ENCODE measurements at regions not wholly inside any gene's neighbourhood (a gene's known extent, or its start where the extent isn't known, plus 50 kb on each side); places are given as distances from the start of the nearest gene placed in this dataset.

DNA sequence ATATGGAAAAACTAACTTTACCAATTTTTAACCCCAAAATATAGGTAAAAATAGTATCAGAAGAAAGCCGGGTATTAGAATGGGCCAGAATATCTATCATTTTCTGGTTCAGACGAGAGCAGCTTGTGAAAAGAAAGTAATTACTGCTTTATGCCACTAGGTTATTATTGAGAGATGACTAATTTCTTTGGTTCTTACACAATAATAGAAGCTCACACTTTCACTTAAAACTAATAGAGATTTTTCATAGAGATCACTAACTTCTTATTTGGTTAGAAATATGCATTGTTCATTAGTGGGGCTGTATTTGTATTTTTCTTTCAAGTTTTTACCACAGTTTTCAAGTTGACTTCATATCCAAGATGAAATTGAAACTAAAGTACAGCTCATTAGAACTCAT is 1241.2 kb upstream of the FLRT2 start:
- no peaks in the 10 kb centered on the region for H3K79me2 ChIP-seq (ENCODE audit: control insufficient read depth, insufficient read depth, low read length, poor library complexity)
- H3K79me1 ChIP-seq (ENCODE audit: low read length): no peaks in the 10 kb centered on the region
- H2AFZ ChIP-seq (ENCODE audit: insufficient read depth, low read length, poor library complexity): no peak overlapping the region
- H3K9me3 ChIP-seq (ENCODE audit: insufficient read depth, low read depth, low read length): no peaks in the 10 kb centered on the region
- no peak for DNase-seq
- no peak overlapping the region for H4K91ac ChIP-seq (ENCODE audit: low read depth, low read length)
- no peak overlapping the region for H3K4me3 ChIP-seq (ENCODE audit: low read depth, low read length)
- no peak overlapping the region for H3K27ac ChIP-seq (ENCODE audit: low read depth, low read length)
- H2BK5ac ChIP-seq (ENCODE audit: low read depth, low read length, poor library complexity): no peak overlapping the region
- no peaks in the 10 kb centered on the region for H3K36me3 ChIP-seq (ENCODE audit: control insufficient read depth in 1 of 2, insufficient read depth in 2 of 2, low read length in 2 of 2)
- no peak overlapping the region for H4K8ac ChIP-seq (ENCODE audit: low read depth, low read length)
- H2AK5ac ChIP-seq (ENCODE audit: low read length): no peak overlapping the region
- peaks cover 0 to 3% of the 10 kb centered on the region in 2 experiments for H3K4me1 ChIP-seq (ENCODE audit: control insufficient read depth in 1 of 2, insufficient read depth in 2 of 2, low read length in 2 of 2)
- no peak overlapping the region for H3K9ac ChIP-seq (ENCODE audit: low read length)
- no peak overlapping the region for H3K23ac ChIP-seq (ENCODE audit: low read length)
- H2BK12ac ChIP-seq (ENCODE audit: low read length): no peak overlapping the region
- H3K14ac ChIP-seq (ENCODE audit: low read length): no peak overlapping the region
- WGBS (ENCODE audit: extremely low coverage, insufficient coverage, insufficient read length): no CpG with 5 or more reads among the region's 2 CpGs
- H2BK120ac ChIP-seq (ENCODE audit: insufficient read depth, low read length, poor library complexity): no peak overlapping the region
- H3K18ac ChIP-seq (ENCODE audit: low read length): no peak overlapping the region
- H4K12ac ChIP-seq (ENCODE audit: low read depth, low read length): no peak overlapping the region
- H3K27me3 ChIP-seq (ENCODE audit: insufficient read depth, low read length): no peaks in the 10 kb centered on the region
- H3K4me2 ChIP-seq (ENCODE audit: low read length): no peak overlapping the region
- H3K4ac ChIP-seq (ENCODE audit: low read depth, low read length): no peak overlapping the region

DNA sequence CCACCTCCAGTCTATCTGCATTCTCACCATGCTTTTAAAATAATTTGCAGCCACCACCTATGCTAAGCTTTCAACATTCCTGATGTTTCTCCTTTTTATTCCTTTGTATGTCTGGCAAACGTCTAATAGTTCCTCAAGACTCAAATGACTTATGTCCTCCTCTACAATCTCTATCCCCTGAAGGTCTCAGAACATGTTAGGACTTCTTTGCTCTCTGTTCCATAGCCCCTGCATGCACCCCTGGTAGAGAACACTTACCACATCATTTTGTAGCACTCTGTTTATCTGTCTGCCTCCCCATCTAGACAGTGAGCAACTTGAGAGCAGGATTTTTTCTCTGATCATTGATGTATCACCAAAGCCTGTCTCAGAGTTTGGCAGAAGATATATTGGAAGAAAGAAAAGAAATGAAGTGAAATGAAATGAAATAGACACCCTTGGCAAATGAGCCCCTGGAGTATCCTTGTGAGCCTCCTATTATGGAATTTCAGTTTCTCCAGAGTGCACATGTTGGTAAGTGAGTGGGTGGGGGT is 1231.2 kb upstream of the FLRT2 start:
- Histone ChIP-seq H3K79me2 (ENCODE audit: control insufficient read depth, insufficient read depth, low read length, poor library complexity) (no peaks in the 10 kb centered on the region), H2AFZ (ENCODE audit: insufficient read depth, low read length, poor library complexity) (no peak overlapping the region), H2BK5ac (ENCODE audit: low read depth, low read length, poor library complexity) (peak overlapping the region; percentile 32), H2AK5ac (ENCODE audit: low read length) (no peak overlapping the region), H3K36me3 (ENCODE audit: control insufficient read depth in 1 of 2, insufficient read depth in 2 of 2, low read length in 2 of 2) (no peaks in the 10 kb centered on the region), H3K18ac (ENCODE audit: low read length) (no peak overlapping the region), H3K14ac (ENCODE audit: low read length) (no peak overlapping the region), H3K4me3 (ENCODE audit: low read depth, low read length) (no peak overlapping the region), H3K27me3 (ENCODE audit: insufficient read depth, low read length) (no peaks in the 10 kb centered on the region), H3K23ac (ENCODE audit: low read length) (no peak overlapping the region), H4K91ac (ENCODE audit: low read depth, low read length) (peak overlapping the region; percentile 8), H4K8ac (ENCODE audit: low read depth, low read length) (no peak overlapping the region), H2BK120ac (ENCODE audit: insufficient read depth, low read length, poor library complexity) (no peak overlapping the region), H4K12ac (ENCODE audit: low read depth, low read length) (no peak overlapping the region), H3K4me2 (ENCODE audit: low read length) (peak overlapping the region; percentile 2), H3K4me1 (ENCODE audit: control insufficient read depth in 1 of 2, insufficient read depth in 2 of 2, low read length in 2 of 2) (peaks cover 2 to 4% of the 10 kb centered on the region in 2 experiments), H3K9me3 (ENCODE audit: insufficient read depth, low read depth, low read length) (no peaks in the 10 kb centered on the region), H3K27ac (ENCODE audit: low read depth, low read length) (peak overlapping the region; percentile 83), H3K4ac (ENCODE audit: low read depth, low read length) (no peak overlapping the region), H2BK12ac (ENCODE audit: low read length) (no peak overlapping the region), H3K79me1 (ENCODE audit: low read length) (peaks cover 5% of the 10 kb centered on the region), H3K9ac (ENCODE audit: low read length) (no peak overlapping the region)
- DNase-seq: peak in 1 of 2 donors; percentile 3
- WGBS (ENCODE audit: extremely low coverage, insufficient coverage, insufficient read length): no CpG with 5 or more reads among the region's 1 CpG

DNA sequence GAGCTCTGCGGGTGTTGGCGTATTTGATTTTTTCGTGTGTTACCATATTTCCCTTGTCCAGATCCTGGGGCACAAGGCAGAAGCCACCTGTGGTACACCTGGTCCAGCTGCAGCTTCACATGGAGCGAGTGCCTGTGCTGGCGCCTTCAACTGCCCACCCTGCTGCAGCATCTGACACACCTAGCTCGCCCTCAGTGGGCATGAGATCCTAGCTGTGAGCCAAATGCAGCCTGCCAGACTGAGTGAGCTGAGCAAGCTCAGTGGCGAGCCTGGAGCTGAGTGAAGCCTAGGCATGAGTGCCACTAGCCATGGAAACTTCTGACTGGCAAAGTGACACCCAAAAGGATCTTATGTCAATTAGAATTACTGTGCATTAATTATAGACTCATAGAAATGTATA is 1226.8 kb upstream of the FLRT2 start:
- H3K14ac ChIP-seq (ENCODE audit: low read length): no peak overlapping the region
- H3K4ac ChIP-seq (ENCODE audit: low read depth, low read length): no peak overlapping the region
- no CpG with 5 or more reads among the region's 7 CpGs for WGBS (ENCODE audit: extremely low coverage, insufficient coverage, insufficient read length)
- H3K79me1 ChIP-seq (ENCODE audit: low read length): peaks cover 4% of the 10 kb centered on the region
- no peak overlapping the region for H2BK120ac ChIP-seq (ENCODE audit: insufficient read depth, low read length, poor library complexity)
- H3K4me2 ChIP-seq (ENCODE audit: low read length): no peak overlapping the region
- H3K36me3 ChIP-seq (ENCODE audit: control insufficient read depth in 1 of 2, insufficient read depth in 2 of 2, low read length in 2 of 2): no peaks in the 10 kb centered on the region
- no peaks in the 10 kb centered on the region for H3K27me3 ChIP-seq (ENCODE audit: insufficient read depth, low read length)
- H3K23ac ChIP-seq (ENCODE audit: low read length): no peak overlapping the region
- H2BK5ac ChIP-seq (ENCODE audit: low read depth, low read length, poor library complexity): no peak overlapping the region
- H2BK12ac ChIP-seq (ENCODE audit: low read length): peak overlapping the region; percentile 1
- H4K12ac ChIP-seq (ENCODE audit: low read depth, low read length): no peak overlapping the region
- H3K4me3 ChIP-seq (ENCODE audit: low read depth, low read length): no peak overlapping the region
- no peak overlapping the region for H3K18ac ChIP-seq (ENCODE audit: low read length)
- no peaks in the 10 kb centered on the region for H3K79me2 ChIP-seq (ENCODE audit: control insufficient read depth, insufficient read depth, low read length, poor library complexity)
- H2AK5ac ChIP-seq (ENCODE audit: low read length): no peak overlapping the region
- H3K9me3 ChIP-seq (ENCODE audit: insufficient read depth, low read depth, low read length): no peaks in the 10 kb centered on the region
- H2AFZ ChIP-seq (ENCODE audit: insufficient read depth, low read length, poor library complexity): no peak overlapping the region
- no peak for DNase-seq
- H3K4me1 ChIP-seq (ENCODE audit: control insufficient read depth in 1 of 2, insufficient read depth in 2 of 2, low read length in 2 of 2): peaks cover 2 to 3% of the 10 kb centered on the region in 2 experiments
- H4K8ac ChIP-seq (ENCODE audit: low read depth, low read length): no peak overlapping the region
- H4K91ac ChIP-seq (ENCODE audit: low read depth, low read length): no peak overlapping the region
- no peak overlapping the region for H3K27ac ChIP-seq (ENCODE audit: low read depth, low read length)
- no peak overlapping the region for H3K9ac ChIP-seq (ENCODE audit: low read length)

DNA sequence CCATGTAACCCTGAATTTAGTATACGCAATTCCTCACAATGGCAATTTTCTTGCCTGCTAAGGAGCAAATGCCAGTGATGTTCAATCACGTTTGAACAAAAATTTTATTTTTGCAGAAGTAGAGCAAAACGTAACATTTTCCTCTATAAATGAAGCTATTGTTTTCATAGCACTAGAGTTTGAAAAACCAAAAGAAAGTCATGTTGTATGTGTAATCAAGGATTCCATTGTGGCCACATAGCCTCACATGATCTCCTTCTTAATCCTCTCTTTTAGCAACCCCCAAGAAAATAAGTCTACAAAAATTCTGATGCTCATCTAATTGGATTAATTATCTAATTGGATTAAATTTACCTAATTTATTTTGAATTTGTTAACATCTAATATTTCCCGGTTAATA is 1217.4 kb upstream of the FLRT2 start:
- H3K79me1 ChIP-seq (ENCODE audit: low read length): no peaks in the 10 kb centered on the region
- H2BK120ac ChIP-seq (ENCODE audit: insufficient read depth, low read length, poor library complexity): no peak overlapping the region
- no peak overlapping the region for H4K12ac ChIP-seq (ENCODE audit: low read depth, low read length)
- H3K4me2 ChIP-seq (ENCODE audit: low read length): no peak overlapping the region
- no peak overlapping the region for H2AFZ ChIP-seq (ENCODE audit: insufficient read depth, low read length, poor library complexity)
- no peak overlapping the region for H3K23ac ChIP-seq (ENCODE audit: low read length)
- DNase-seq: no peak
- H3K27me3 ChIP-seq (ENCODE audit: insufficient read depth, low read length): no peaks in the 10 kb centered on the region
- no peak overlapping the region for H2BK12ac ChIP-seq (ENCODE audit: low read length)
- H4K91ac ChIP-seq (ENCODE audit: low read depth, low read length): no peak overlapping the region
- H2AK5ac ChIP-seq (ENCODE audit: low read length): no peak overlapping the region
- no peak overlapping the region for H3K4me3 ChIP-seq (ENCODE audit: low read depth, low read length)
- H3K9ac ChIP-seq (ENCODE audit: low read length): no peak overlapping the region
- no peaks in the 10 kb centered on the region for H3K79me2 ChIP-seq (ENCODE audit: control insufficient read depth, insufficient read depth, low read length, poor library complexity)
- H2BK5ac ChIP-seq (ENCODE audit: low read depth, low read length, poor library complexity): no peak overlapping the region
- no peak overlapping the region for H3K14ac ChIP-seq (ENCODE audit: low read length)
- no peak overlapping the region for H3K18ac ChIP-seq (ENCODE audit: low read length)
- no peaks in the 10 kb centered on the region for H3K9me3 ChIP-seq (ENCODE audit: insufficient read depth, low read depth, low read length)
- no peaks in the 10 kb centered on the region for H3K4me1 ChIP-seq (ENCODE audit: control insufficient read depth in 1 of 2, insufficient read depth in 2 of 2, low read length in 2 of 2)
- WGBS (ENCODE audit: extremely low coverage, insufficient coverage, insufficient read length): no CpG with 5 or more reads among the region's 4 CpGs
- no peaks in the 10 kb centered on the region for H3K36me3 ChIP-seq (ENCODE audit: control insufficient read depth in 1 of 2, insufficient read depth in 2 of 2, low read length in 2 of 2)
- H4K8ac ChIP-seq (ENCODE audit: low read depth, low read length): no peak overlapping the region
- no peak overlapping the region for H3K4ac ChIP-seq (ENCODE audit: low read depth, low read length)
- H3K27ac ChIP-seq (ENCODE audit: low read depth, low read length): no peak overlapping the region
